Muscle layer of duodenum (tissue), 2 donors: ENCODE measurements at regions not wholly inside any gene's neighbourhood (a gene's known extent, or its start where the extent isn't known, plus 50 kb on each side); places are given as distances from the start of the nearest gene placed in this dataset.

Experiments
- H3K27ac ChIP-seq: one replicate; pipeline ENCODE4 v1.7.0; 2013; ENCODE audit warnings: mild to moderate bottlenecking, low read length
- H3K27me3 ChIP-seq: one replicate; pipeline ENCODE4 v1.7.0; 2013; ENCODE audit warnings: low read depth, mild to moderate bottlenecking, control low read depth, low read length
- H3K36me3 ChIP-seq, 2 donors: one replicate each; pipeline ENCODE4 v1.7.0; 2013; ENCODE audit warnings: low read length in 2 of 2, control low read depth in 1 of 2, mild to moderate bottlenecking in 1 of 2; ENCODE audit not compliant: insufficient read depth in 2 of 2, control insufficient read depth in 1 of 2
- H3K4me1 ChIP-seq, 2 donors: one replicate each; pipeline ENCODE4 v1.7.0; 2013; ENCODE audit warnings: low read length in 2 of 2, mild to moderate bottlenecking in 2 of 2, control low read depth in 1 of 2, moderate library complexity in 1 of 2; ENCODE audit not compliant: insufficient read depth in 2 of 2, control insufficient read depth in 1 of 2
- H3K4me3 ChIP-seq, 2 donors: one replicate each; pipeline ENCODE4 v1.7.0; 2013; ENCODE audit warnings: low read length in 2 of 2, low read depth in 1 of 2, mild to moderate bottlenecking in 1 of 2
- H3K9me3 ChIP-seq, 2 donors: one replicate each; pipeline ENCODE4 v1.7.0; 2013; ENCODE audit warnings: low read length in 2 of 2, control low read depth in 1 of 2, mild to moderate bottlenecking in 1 of 2; ENCODE audit not compliant: control insufficient read depth in 1 of 2
- donor health status: healthy.

GRCh38 chr3:20905210-20905805 is 719.3 kb upstream of the SGO1 start:
- Histone ChIP-seq H3K36me3 (no peaks in the 10 kb centered on the region), H3K27ac (no peak overlapping the region), H3K9me3 (no peaks in the 10 kb centered on the region), H3K27me3 (no peaks in the 10 kb centered on the region), H3K4me3 (no peak overlapping the region), H3K4me1 (no peaks in the 10 kb centered on the region)

GRCh38 chr3:20904671-20905070 is 718.7 kb upstream of the SGO1 start:
- H3K27ac ChIP-seq = no peak overlapping the region
- H3K27me3 ChIP-seq = no peaks in the 10 kb centered on the region
- no peak overlapping the region for H3K4me3 ChIP-seq
- no peaks in the 10 kb centered on the region for H3K9me3 ChIP-seq
- H3K4me1 ChIP-seq = no peaks in the 10 kb centered on the region
- H3K36me3 ChIP-seq = no peaks in the 10 kb centered on the region

GRCh38 chr3:20898962-20899361 is 713.0 kb upstream of the SGO1 start:
- H3K4me3 ChIP-seq = no peak overlapping the region
- no peaks in the 10 kb centered on the region for H3K4me1 ChIP-seq
- no peak overlapping the region for H3K27ac ChIP-seq
- no peaks in the 10 kb centered on the region for H3K27me3 ChIP-seq
- no peaks in the 10 kb centered on the region for H3K9me3 ChIP-seq
- H3K36me3 ChIP-seq = no peaks in the 10 kb centered on the region

GRCh38 chr3:20890111-20890519 is 704.1 kb upstream of the SGO1 start:
- Histone ChIP-seq H3K27me3 (no peaks in the 10 kb centered on the region), H3K4me1 (no peaks in the 10 kb centered on the region), H3K4me3 (no peak overlapping the region), H3K9me3 (no peaks in the 10 kb centered on the region), H3K36me3 (no peaks in the 10 kb centered on the region), H3K27ac (no peak overlapping the region)

GRCh38 chr3:20878691-20879090 is 692.7 kb upstream of the SGO1 start:
- Histone ChIP-seq H3K27ac (no peak overlapping the region), H3K4me1 (no peaks in the 10 kb centered on the region), H3K36me3 (no peaks in the 10 kb centered on the region)

GRCh38 chr3:20873235-20873634 is 687.2 kb upstream of the SGO1 start:
- Histone ChIP-seq H3K4me3 (no peak overlapping the region), H3K9me3 (peaks cover 0 to 5% of the 10 kb centered on the region in 2 donors), H3K4me1 (no peaks in the 10 kb centered on the region), H3K27me3 (no peaks in the 10 kb centered on the region), H3K36me3 (no peaks in the 10 kb centered on the region), H3K27ac (no peak overlapping the region)

More at GRCh38 chr3:20878691-20879090, 692.7 kb upstream of the SGO1 start:
- Histone ChIP-seq H3K9me3 (peaks cover 0 to 5% of the 10 kb centered on the region in 2 donors), H3K27me3 (no peaks in the 10 kb centered on the region), H3K4me3 (no peak overlapping the region)

- Histone ChIP-seq H3K4me3 (no peak overlapping the region), H3K27me3 (no peaks in the 10 kb centered on the region), H3K36me3 (no peaks in the 10 kb centered on the region), H3K27ac (no peak overlapping the region), H3K4me1 (no peaks in the 10 kb centered on the region), H3K9me3 (no peaks in the 10 kb centered on the region)
These were observed 684.3 kb upstream of the SGO1 start for GRCh38 chr3:20870106-20870899.

- H3K27me3 ChIP-seq = no peaks in the 10 kb centered on the region
- H3K4me3 ChIP-seq = no peak overlapping the region
- no peak overlapping the region for H3K27ac ChIP-seq
- H3K4me1 ChIP-seq = no peaks in the 10 kb centered on the region
- H3K9me3 ChIP-seq = peaks cover 0 to 4% of the 10 kb centered on the region in 2 donors
- no peaks in the 10 kb centered on the region for H3K36me3 ChIP-seq
These were observed 679.8 kb upstream of the SGO1 start for GRCh38 chr3:20865803-20866202.

- Histone ChIP-seq H3K27ac (no peak overlapping the region), H3K4me1 (no peaks in the 10 kb centered on the region), H3K36me3 (no peaks in the 10 kb centered on the region), H3K4me3 (no peak overlapping the region), H3K27me3 (no peaks in the 10 kb centered on the region), H3K9me3 (peaks cover 0 to 4% of the 10 kb centered on the region in 2 donors)
These were observed 675.4 kb upstream of the SGO1 start for GRCh38 chr3:20861454-20861853.

- Histone ChIP-seq H3K4me1 (no peaks in the 10 kb centered on the region), H3K36me3 (no peaks in the 10 kb centered on the region), H3K27me3 (no peaks in the 10 kb centered on the region), H3K27ac (no peak overlapping the region), H3K9me3 (no peaks in the 10 kb centered on the region), H3K4me3 (no peak overlapping the region)
These were observed 671.6 kb upstream of the SGO1 start for GRCh38 chr3:20857636-20858035.

- H3K4me3 ChIP-seq = no peak overlapping the region
- H3K4me1 ChIP-seq = no peaks in the 10 kb centered on the region
- H3K27ac ChIP-seq = no peak overlapping the region
- no peaks in the 10 kb centered on the region for H3K9me3 ChIP-seq
- H3K36me3 ChIP-seq = no peaks in the 10 kb centered on the region
- no peaks in the 10 kb centered on the region for H3K27me3 ChIP-seq
These were observed 667.9 kb upstream of the SGO1 start for GRCh38 chr3:20853890-20854289.
